GM11168 (cell line): ENCODE measurements at regions not wholly inside any gene's neighbourhood (a gene's known extent, or its start where the extent isn't known, plus 50 kb on each side); places are given as distances from the start of the nearest gene placed in this dataset.
"Not testable (repeated sequence)": the region's sequence is repeated elsewhere in the genome, so short reads cannot be mapped to it uniquely, and the experiment has no call there.

ENCODE experiments used
- in situ Hi-C: fragments of 300-500 bp; cut with MboI; formaldehyde crosslinking; loops from one replicate; pipeline ENCODE4 v1.12.0; 2022; ENCODE audit warnings: low sequenced_read_pairs; ENCODE audit not compliant: unreplicated experiment

DNA sequence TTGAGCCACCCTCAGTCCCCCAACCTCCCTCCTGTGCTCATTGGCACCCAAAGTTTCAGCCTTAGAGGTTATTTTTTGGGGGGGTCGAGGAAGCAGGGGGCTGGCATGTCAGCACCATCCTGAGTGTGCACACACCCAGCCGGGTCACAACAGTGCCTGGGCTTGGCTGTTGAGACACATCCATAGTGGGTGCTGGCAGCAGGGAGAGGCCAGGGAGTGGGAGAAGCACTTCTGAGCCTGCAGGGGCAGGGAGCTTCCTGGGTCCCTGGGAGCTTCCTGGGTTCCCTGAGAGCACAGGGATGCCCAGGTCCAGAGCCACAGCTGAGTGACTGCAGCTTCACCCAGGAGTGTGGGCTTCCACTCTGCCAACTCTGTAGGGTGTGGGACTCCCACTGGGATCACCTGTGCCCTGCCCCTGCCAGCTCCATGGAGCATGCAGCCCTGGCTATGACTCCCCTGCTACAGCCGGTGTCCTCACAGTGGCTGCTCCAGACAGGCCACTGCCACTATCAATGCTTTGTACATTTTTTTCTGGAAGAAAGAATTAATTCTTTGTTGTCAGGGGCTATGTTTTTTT, 240.4 kb downstream of the PTGER3 start:
- in situ Hi-C loops = no loop called here

DNA sequence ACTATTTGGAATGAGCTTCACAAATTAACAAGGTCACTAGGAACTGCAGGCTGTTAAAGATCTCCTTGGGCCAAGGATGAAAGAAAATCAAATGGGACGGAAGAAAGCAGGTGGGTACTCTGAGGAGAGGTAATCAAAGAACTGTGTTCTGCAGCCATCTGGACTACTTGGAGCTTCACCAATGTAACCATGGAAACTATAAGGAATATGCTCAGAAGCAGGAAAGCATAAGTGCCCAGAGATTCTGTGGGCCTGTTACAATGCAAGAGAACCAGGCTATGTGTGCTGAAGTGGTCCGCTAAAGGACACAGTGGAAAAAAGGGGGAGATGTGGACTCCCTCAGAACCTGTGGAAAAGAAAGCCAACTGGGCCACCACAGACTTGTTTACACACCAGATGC, 238.5 kb downstream of the PTGER3 start:
- in situ Hi-C loops = no loop called here

DNA sequence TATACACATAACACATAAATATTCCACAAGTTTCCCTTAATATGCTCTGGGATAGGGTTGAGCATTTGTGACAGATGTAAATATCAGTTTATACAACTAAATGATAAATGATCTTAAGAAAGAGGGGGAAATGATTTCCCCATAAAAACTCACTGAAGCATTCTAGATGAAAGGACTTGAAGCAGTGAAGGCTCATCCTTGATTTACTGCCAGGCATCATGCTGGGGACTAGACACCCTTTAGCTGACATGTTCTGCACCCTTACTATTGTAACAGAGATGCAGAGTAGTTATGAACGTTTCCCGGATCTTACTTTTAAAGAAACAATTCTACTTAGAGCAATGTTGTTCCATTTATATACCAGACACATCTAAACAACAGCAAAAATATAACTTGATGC, 235.8 kb downstream of the PTGER3 start:
- in situ Hi-C loops = no loop called here

DNA sequence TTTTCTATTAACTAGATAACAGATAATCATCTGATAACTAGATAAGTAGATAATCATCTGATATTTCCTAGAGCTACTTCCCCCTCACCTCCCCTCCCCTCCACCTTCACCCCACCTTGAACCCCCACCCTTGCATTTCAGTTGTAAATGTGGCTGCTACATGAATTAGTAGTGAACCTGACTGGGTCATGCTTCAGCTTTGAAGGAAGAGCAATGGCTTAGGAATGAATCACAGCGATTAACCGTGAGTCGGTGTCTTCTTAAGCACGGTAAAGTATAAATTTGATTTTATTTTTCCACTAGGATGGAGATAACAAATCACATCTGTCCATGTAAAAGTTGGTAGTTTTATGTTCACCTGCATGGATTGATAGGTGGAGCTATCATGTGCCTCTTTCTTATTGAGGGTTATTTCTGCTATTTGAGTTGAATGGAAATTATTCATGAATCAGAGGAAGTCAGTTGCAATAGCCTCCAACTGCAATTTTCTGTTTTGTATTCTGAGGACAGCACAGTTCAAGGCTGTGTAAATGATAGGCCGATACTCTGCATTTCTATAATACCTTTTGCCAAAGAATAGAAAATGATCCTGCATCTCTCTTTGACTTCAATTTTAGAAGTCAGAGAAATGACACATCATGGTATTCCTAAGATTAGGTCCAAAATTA, 235.0 kb downstream of the PTGER3 start:
- in situ Hi-C loops = no loop called here

DNA sequence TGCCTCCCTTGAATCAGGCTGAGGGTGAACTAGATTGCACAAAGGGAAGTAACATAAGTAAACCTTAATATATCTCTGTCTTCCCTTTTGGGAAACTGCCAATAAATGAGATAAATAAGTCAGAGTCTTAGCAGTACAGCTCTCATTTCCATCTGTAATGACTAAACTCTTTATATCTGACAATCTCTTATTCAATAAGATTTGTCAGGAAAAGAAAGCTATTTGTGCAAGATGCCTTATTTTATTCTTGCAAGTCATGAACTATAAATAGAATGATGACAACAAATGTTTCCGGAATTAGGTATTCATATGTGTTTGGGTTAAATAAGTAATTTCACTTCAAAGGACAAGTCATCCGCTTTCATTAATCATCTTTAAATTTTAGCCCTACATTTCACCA, 229.2 kb downstream of the PTGER3 start:
- in situ Hi-C loops = no loop called here

DNA sequence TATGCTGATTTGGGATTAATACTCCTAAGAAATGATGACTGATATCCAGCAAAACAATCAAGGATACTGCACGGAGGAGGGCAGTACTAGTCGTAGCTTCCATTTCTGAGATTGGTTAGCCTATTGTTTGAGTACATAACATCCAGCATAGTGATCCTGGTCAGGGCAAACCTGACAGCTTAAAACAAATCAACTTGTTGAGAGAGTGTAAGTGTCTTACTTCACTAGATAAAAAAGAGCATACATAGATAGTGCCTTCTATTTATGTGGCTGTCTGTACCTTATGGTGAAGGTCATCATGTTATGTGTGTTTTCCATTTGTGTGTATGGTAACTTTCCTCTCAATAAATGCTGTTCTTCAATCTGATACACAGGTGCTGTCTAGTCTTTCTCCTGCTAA, 228.4 kb downstream of the PTGER3 start:
- in situ Hi-C loops = no loop called here

DNA sequence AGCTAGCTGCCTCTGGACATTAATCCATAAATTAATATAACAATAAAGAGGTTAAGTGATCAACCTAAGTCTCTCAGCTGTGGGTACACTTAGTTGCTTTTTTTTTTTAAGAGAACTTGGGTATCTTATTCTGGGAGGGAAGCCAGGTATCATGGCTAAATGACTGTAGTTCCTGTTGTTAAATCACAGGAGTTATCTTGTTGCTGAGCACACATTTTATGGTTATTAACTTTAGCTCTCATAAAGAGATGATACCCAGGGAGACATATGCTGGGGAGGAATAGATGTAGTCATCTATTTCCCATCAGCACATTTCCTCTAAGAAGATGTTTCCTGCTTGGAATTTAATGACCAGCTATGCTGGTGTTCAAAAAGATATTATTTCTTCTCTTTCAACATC, 227.8 kb downstream of the PTGER3 start:
- in situ Hi-C loops = no loop called here

DNA sequence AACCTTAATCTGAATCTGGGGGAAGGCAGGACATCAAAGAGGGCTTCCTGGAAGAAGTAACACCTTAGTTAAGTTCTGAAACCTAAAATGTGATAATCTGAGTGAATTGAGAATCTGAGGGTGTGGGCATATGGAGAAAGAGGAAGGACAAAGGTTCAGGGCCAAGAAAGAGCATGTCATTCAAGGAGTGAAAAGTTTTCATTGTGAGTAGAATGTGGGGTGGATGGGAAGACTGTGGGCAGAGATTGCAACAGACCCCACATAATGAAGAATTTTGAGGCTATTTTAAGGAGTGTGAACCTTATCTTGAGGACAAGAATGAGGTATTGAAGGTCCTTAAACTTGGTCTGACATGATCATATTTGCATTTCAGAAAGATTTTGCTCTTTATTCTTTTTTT, 227.2 kb downstream of the PTGER3 start:
- in situ Hi-C loops = no loop called here

DNA sequence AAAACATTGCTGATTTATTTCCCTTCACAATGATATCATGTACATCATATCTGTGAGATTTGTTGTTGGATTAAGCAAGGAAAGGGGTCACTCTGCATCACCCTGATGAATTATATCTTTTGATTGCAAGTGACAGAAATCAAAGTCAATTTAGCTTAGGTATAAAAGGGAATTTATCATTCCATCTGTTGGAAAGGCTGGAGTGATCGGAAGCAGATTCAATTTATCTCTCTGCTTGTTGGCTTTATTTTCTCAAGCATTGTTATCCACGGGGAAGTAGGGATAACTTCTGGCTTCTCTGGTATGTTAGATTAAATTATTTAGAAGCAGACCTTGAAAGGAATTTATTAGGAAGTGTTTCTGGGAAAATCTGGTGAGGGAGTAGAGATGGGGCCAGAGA, 226.6 kb downstream of the PTGER3 start:
- in situ Hi-C loops = no loop called here

DNA sequence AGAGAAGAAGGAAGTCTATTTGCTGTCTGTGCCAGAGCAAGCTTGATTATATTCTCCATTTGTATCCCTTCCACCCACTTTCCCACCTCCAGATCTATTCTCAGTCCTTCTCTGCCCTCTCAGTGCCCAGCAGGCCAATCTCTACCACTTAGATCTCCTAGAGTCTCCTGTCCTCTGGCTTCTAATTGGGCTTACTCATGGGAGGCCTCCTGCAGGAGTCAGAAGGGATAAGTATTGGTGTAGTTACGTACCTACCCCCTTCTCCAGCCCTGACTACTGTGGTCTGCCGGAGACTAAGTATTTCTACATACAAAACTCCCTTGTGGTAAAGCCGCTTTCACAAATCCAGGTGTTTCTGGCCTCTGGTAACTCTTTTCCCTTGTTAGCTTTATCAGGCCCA, 221.2 kb downstream of the PTGER3 start:
- in situ Hi-C loops = no loop called here

DNA sequence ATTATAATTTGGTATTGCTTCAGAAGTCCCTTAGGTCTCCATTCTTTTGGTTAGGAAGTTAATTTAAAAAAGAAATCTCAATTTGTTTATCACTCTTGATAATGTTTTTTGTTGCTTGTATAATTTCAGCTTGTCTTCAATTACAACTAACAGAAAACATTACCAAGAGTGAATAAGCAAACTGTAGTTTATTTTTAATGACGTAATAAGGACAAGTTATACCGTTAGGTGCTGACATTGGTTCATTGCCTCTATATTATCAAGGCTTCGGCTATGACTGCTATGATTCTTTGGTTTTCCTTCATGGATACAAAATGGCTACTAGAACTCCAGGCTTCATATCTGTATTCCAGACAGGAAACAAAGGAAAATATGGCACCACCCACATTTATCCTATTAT, 220.6 kb downstream of the PTGER3 start:
- in situ Hi-C loops = no loop called here

DNA sequence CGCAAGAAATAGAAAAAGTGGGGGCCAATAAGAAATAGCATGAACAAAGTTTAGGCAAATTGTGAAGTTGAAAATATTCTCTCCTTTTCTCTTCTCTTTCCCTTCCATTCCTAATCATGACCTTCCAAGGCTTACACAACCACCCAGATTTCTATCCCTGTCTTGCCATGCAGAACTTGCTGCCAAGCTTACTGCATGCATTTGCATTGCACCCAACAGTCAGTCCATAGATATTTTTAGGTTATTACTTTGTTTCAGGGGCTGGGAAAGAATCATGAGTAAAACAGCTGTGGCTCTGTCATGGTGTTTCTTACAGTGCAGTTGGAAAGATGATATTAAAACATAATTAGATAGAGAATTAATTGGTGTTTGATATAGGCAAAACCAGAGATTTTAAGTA, 219.4 kb downstream of the PTGER3 start:
- in situ Hi-C loops = no loop called here

DNA sequence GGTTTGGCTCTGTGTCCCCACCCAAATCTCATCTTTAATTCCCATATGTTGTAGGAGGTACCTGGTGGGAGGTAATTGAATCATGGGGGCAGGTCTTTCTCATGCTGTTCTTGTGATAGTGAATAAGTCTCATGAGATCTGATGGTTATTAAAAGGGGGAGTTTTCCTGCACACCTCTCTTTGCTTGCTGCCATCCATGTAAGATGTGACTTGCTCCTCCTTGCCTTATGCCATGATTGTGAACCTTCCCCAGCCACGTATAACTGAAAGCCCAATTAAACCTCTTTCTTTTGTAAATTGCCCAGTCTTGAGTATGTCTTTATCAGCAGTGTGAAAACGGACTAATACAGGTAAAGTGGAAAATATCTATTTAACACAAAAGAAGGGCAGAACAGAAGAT, 213.3 kb downstream of the PTGER3 start:
- in situ Hi-C loops = not testable (repeated sequence)

DNA sequence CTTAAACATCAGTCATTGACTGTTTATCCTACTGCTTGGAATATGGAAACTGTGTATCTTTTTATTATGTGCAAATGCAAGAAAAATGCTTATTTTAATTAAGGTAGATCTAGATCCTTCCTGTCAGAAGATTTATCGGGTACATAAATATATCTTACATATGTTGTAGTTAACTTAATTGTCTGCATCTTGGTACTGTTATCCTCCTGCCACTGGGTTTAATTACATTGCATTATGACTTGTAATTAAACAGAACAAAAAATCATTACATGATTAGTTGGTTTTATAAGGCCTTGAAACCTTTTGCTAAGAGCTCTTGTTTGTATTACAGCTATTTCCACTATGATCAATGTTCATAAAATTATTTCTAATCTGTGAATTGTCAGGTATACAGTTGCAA, 211.2 kb downstream of the PTGER3 start:
- in situ Hi-C loops = no loop called here

DNA sequence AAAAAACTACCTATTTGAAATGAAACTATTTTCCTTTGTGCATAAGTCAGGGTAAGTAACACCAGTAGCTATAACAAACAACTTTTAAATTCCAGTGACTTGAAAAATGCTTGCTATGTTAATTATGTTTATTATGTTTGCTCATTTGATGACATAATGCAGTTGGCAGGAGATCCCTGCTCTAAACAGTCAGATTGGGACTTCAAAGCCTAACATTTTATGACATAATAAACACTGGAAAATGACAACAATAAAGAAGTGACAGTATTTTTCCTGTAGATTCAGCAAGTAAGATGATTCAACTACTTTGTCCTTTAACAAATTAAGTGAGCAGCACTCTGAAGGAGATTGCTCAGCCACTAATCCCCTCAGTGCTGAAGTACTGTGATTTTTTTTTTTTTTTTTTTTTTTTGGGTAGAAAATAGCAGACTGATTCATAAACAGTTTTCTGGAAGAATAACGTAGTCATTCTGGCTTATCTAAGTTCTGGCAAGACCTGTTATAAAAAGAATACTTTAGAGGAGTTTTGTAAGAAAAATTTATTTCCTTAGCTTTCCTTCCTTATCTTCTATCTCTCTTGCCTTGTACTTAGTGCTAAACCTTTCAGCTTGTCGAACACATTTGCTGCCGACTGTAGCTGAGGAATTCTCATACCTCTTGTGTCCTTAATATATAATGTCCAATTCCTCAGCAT, 207.2 kb downstream of the PTGER3 start:
- in situ Hi-C loops = no loop called here

DNA sequence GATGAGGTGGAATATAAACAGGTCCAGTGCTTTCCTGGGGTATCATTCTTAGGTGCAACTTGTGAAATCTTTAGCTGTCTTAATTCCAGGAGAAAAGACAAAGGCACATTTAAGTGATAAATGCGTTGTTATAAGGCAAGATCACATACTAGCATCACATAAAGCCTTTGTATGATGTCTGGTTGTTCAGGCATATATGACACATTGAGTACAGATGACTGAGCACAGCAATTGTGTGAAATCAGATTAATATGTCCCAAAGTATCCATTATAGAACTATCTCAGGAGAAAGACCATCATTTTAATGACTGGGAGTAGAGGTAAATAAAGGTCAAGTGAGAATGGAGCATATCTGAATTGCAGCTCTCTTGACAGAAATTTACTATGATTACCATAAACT, 205.1 kb downstream of the PTGER3 start:
- in situ Hi-C loops = no loop called here

DNA sequence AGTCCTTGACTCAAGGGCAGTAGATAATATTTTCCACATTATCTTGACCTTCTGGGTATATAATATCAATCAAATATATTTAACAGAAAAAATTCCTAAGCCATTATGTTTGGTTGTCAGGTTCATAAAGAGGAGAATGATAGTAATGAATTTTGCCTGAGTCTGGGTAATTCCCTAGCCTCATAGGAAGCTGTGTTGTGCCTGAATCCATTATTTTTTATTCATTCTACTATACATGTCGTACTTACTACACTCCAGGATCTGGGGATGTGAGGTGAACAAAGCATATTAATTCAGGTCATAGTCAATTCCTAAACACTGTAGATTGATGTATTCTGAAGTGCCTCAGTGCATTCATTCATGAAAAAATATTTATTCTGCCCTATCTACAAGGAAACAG, 204.2 kb downstream of the PTGER3 start:
- in situ Hi-C loops = no loop called here

DNA sequence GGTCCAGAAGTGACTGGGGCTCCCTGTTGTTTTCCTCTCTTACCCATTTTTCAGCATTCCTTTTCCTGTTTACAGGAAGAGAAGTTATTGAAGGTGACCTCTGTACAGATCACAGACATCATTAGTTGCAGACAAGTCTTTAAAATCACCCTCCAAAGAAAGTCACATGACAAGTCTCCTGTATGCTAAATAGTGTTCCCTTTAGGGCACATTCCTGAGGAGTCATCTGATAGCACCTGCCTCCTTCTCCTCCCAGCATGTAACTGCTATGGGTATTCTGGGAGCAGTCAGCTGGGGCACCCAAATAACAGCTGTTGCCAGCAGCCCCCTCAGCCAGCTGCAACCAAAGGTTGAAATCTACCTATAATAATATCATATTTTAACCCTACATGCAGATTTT, 200.6 kb downstream of the PTGER3 start:
- in situ Hi-C loops = no loop called here

DNA sequence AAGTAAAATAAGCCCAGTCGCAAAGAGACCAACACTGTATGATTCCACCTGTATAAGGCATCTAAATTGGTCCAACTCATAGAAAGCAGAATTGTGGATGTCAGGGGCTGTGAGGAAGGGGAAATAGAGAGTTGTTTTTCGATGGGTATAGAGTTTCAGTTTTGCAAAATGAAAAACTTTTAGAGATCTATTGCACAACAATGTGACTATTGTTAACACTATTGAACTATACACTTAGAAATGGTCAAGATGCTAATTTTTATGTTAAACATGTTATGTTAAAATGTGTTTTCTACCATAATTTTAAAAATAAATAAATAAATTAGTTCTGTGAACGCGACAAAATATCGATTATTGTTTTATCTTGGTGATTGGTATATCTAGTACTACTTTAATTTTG, 192.4 kb downstream of the PTGER3 start:
- in situ Hi-C loops = no loop called here

DNA sequence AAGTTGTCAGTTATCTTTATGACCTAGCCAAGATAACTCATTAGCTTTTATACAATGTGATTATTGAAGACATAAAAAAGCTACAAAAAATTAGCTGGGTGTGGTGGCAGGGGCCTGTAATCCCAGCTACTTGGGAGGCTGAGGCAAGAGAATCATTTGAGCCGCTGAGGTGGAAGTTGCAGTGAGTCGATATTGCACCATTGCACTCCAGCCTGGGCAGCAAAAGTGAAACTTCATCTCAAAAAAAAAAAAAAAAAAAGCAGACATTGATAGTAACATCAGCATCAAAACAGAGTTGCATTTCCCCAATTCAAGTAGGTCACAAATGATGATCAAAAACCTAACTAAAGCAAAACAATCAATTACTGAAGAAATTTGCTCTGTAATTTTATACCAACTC, 191.4 kb downstream of the PTGER3 start:
- in situ Hi-C loops = no loop called here

DNA sequence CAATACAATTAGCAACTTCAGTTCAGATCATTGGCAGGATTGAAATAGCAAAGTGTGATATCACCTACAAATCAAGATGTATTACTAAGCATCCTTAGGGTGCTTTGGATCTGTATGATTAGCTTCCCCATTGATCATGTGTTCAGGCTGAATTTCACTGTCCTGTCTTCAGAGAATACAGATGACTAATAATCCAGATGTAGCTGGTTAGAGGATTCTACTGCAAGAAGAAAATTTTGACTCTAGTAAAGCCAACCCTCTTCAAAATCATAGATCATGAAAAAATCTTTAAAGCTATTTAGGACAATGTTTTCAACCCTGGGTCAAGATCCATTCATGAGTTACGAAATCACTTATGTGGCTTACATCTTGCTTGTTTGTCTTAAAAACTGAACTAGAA, 184.4 kb downstream of the PTGER3 start:
- in situ Hi-C loops = no loop called here

DNA sequence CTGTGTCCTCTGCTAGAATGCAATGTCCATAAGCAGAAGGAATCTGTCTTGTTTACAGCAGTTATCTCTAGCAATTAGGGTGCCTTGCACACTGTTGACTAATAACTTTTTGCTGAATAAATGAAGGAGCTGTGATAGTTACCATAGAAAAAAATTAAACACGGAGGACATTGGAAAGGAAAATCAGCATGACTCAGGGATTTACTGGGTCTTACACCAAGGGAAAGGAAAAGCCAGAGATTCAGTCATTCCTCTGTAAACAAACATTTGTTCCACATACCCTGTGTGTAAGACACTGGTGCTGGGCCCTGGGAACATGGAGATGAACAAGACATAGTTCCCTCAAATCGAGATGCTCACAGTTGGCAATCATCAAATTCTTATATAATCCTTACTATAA, 183.3 kb downstream of the PTGER3 start:
- in situ Hi-C loops = no loop called here
